ENCODE measurements at regions not wholly inside any gene's neighbourhood (a gene's known extent, or its start where the extent isn't known, plus 50 kb on each side); places are given as distances from the start of the nearest gene placed in this dataset.

- no peak for DNase-seq
These were observed 263.7 kb downstream of the SLITRK6 start for GRCh38 chr13:85535316-85536084.

GRCh38 chr13:85533911-85534310 is 265.3 kb downstream of the SLITRK6 start:
- DNase-seq, result no peak

GRCh38 chr13:85529218-85529594 is 270.0 kb downstream of the SLITRK6 start:
- no peak for DNase-seq

- DNase-seq, result no peak
These were observed 270.6 kb downstream of the SLITRK6 start for GRCh38 chr13:85528491-85529217.

- DNase-seq, result no peak
These were observed 271.9 kb downstream of the SLITRK6 start for GRCh38 chr13:85527316-85527715.

GRCh38 chr13:85525411-85525810 is 273.8 kb downstream of the SLITRK6 start:
- no peak for DNase-seq

GRCh38 chr13:85521657-85522056 is 277.6 kb downstream of the SLITRK6 start:
- DNase-seq, result no peak

GRCh38 chr13:85520445-85520844 is 278.8 kb downstream of the SLITRK6 start:
- no peak for DNase-seq

- no peak for DNase-seq
These were observed 279.9 kb downstream of the SLITRK6 start for GRCh38 chr13:85519363-85519762.

- no peak for DNase-seq
These were observed 286.8 kb downstream of the SLITRK6 start for GRCh38 chr13:85512421-85512820.

- no peak for DNase-seq
These were observed 289.7 kb downstream of the SLITRK6 start for GRCh38 chr13:85509512-85509911.

- DNase-seq, result no peak
These were observed 290.4 kb downstream of the SLITRK6 start for GRCh38 chr13:85508683-85509329.

- DNase-seq, result no peak
These were observed 295.4 kb downstream of the SLITRK6 start for GRCh38 chr13:85503797-85504196.

GRCh38 chr13:85501616-85502015 is 297.6 kb downstream of the SLITRK6 start:
- no peak for DNase-seq

- DNase-seq, result no peak
These were observed 298.4 kb downstream of the SLITRK6 start for GRCh38 chr13:85500696-85501256.

- DNase-seq, result no peak
These were observed 300.4 kb downstream of the SLITRK6 start for GRCh38 chr13:85498774-85499173.

- no peak for DNase-seq
These were observed 301.6 kb downstream of the SLITRK6 start for GRCh38 chr13:85497652-85498051.

- DNase-seq, result no peak
These were observed 306.9 kb downstream of the SLITRK6 start for GRCh38 chr13:85492283-85492682.

GRCh38 chr13:85486663-85487062 is 312.6 kb downstream of the SLITRK6 start:
- DNase-seq, result no peak

- no peak for DNase-seq
These were observed 326.1 kb downstream of the SLITRK6 start for GRCh38 chr13:85473144-85473543.

GRCh38 chr13:85469320-85469719 is 329.9 kb downstream of the SLITRK6 start:
- DNase-seq, result no peak

- no peak for DNase-seq
These were observed 336.3 kb downstream of the SLITRK6 start for GRCh38 chr13:85462792-85463425.

GRCh38 chr13:85461621-85462020 is 337.6 kb downstream of the SLITRK6 start:
- no peak for DNase-seq

All from NCI-H1694 (cell line).